ENCODE measurements at regions not wholly inside any gene's neighbourhood (a gene's known extent, or its start where the extent isn't known, plus 50 kb on each side); places are given as distances from the start of the nearest gene placed in this dataset.

GRCh38 chr2:18837240-18837639, 247.9 kb upstream of the NT5C1B start:
- intact Hi-C loops (cut with micrococcal nuclease): no loop called here

- intact Hi-C loops (cut with micrococcal nuclease): no loop called here
Measured at GRCh38 chr2:18836436-18836835, 247.1 kb upstream of the NT5C1B start.

GRCh38 chr2:18835787-18836186, 246.4 kb upstream of the NT5C1B start:
- intact Hi-C loops (cut with micrococcal nuclease): no loop called here

- intact Hi-C loops (cut with micrococcal nuclease): no loop called here
Measured at GRCh38 chr2:18834341-18834740, 245.0 kb upstream of the NT5C1B start.

GRCh38 chr2:18833941-18834340, 244.6 kb upstream of the NT5C1B start:
- intact Hi-C loops (cut with micrococcal nuclease): no loop called here

- intact Hi-C loops (cut with micrococcal nuclease): no loop called here
Measured at GRCh38 chr2:18831916-18832510, 242.6 kb upstream of the NT5C1B start.

GRCh38 chr2:18830962-18831361, 241.6 kb upstream of the NT5C1B start:
- intact Hi-C loops (cut with micrococcal nuclease): no loop called here

GRCh38 chr2:18829976-18830375, 240.6 kb upstream of the NT5C1B start:
- intact Hi-C loops (cut with micrococcal nuclease): no loop called here

GRCh38 chr2:18829251-18829902, 240.0 kb upstream of the NT5C1B start:
- intact Hi-C loops (cut with micrococcal nuclease): no loop called here

GRCh38 chr2:18828296-18828695, 238.9 kb upstream of the NT5C1B start:
- intact Hi-C loops (cut with micrococcal nuclease): no loop called here

- intact Hi-C loops (cut with micrococcal nuclease): no loop called here
Measured at GRCh38 chr2:18825838-18826237, 236.5 kb upstream of the NT5C1B start.

GRCh38 chr2:18824915-18825314, 235.5 kb upstream of the NT5C1B start:
- intact Hi-C loops (cut with micrococcal nuclease): no loop called here

GRCh38 chr2:18824325-18824790, 235.0 kb upstream of the NT5C1B start:
- intact Hi-C loops (cut with micrococcal nuclease): no loop called here

- intact Hi-C loops (cut with micrococcal nuclease): no loop called here
Measured at GRCh38 chr2:18821431-18821830, 232.1 kb upstream of the NT5C1B start.

- intact Hi-C loops (cut with micrococcal nuclease): no loop called here
Measured at GRCh38 chr2:18820966-18821365, 231.6 kb upstream of the NT5C1B start.

- intact Hi-C loops (cut with micrococcal nuclease): no loop called here
Measured at GRCh38 chr2:18819566-18819965, 230.2 kb upstream of the NT5C1B start.

GRCh38 chr2:18814387-18814786, 225.0 kb upstream of the NT5C1B start:
- intact Hi-C loops (cut with micrococcal nuclease): no loop called here

- intact Hi-C loops (cut with micrococcal nuclease): no loop called here
Measured at GRCh38 chr2:18804536-18804935, 215.2 kb upstream of the NT5C1B start.

GRCh38 chr2:18803141-18803939, 214.0 kb upstream of the NT5C1B start:
- intact Hi-C loops (cut with micrococcal nuclease): no loop called here

GRCh38 chr2:18800240-18800971, 211.0 kb upstream of the NT5C1B start:
- intact Hi-C loops (cut with micrococcal nuclease): no loop called here

- intact Hi-C loops (cut with micrococcal nuclease): no loop called here
Measured at GRCh38 chr2:18799397-18799796, 210.0 kb upstream of the NT5C1B start.
